ENCODE measurements at regions not wholly inside any gene's neighbourhood (a gene's known extent, or its start where the extent isn't known, plus 50 kb on each side); places are given as distances from the start of the nearest gene placed in this dataset.

DNA sequence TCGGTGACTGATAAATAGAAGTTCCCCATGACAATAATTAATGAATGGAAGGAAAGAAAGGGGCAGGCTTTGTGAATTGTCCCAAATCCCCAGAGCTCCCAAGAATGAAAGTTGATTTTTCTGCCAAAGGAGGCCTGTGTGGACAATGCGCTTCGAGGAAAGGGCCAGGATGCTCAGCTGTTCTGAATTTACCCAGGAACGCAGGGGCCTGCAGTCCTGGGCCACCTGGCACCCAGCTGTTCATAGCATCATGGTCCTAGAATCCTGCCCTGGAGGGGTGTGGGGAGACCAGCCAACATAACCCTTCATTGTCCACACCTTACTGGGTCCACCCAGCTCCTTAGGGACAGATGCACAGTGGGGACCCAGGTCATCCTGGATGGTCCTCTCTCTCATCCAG is 587.5 kb downstream of the BCL11B start:
- no peak overlapping the region for H3K27ac Mint-ChIP-seq
- no peaks in the 10 kb centered on the region for H3K9me3 Mint-ChIP-seq
- no peaks in the 10 kb centered on the region for H3K36me3 Mint-ChIP-seq (ENCODE audit: low read depth)
- ChIA-PET CTCF (no interaction called here), POLR2A (no interaction called here)
- no peaks in the 10 kb centered on the region for H3K4me1 Mint-ChIP-seq
- no peaks in the 10 kb centered on the region for H3K27me3 Mint-ChIP-seq
- no peak overlapping the region for H3K4me3 Mint-ChIP-seq
- DNase-seq = no peak

- H3K27me3 Mint-ChIP-seq = no peaks in the 10 kb centered on the region
- no peak overlapping the region for H3K27ac Mint-ChIP-seq
- H3K9me3 Mint-ChIP-seq = no peaks in the 10 kb centered on the region
- no peak overlapping the region for H3K4me3 Mint-ChIP-seq
- DNase-seq = no peak
- CTCF ChIA-PET = no interaction called here
- H3K4me1 Mint-ChIP-seq = no peaks in the 10 kb centered on the region
- POLR2A ChIA-PET = no interaction called here
- no peaks in the 10 kb centered on the region for H3K36me3 Mint-ChIP-seq (ENCODE audit: low read depth)
Observed at GRCh38 chr14:98685725-98686124, 586.3 kb downstream of the BCL11B start.

DNA sequence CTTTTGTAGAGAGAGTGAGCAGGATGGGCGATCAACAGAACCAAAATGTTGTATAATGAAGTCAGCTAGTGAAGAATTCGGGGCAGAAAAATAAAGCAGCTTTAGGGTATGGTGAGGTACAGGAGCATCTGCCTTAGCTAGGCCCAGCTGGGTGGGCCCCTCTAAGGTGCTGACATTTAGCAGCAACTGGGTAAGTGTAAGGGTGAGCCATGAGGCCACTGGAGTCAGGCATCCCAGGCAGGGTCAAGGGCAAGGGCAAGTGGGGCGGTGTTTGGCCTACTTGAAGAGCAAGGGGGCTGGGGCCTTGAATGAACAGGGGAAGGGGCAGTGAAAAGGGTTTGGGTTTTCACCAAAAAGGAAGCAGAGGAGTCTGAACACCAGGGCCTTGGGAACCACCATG is 583.6 kb downstream of the BCL11B start:
- Mint-ChIP-seq H3K36me3 (ENCODE audit: low read depth) (no peaks in the 10 kb centered on the region), H3K4me1 (no peaks in the 10 kb centered on the region), H3K27me3 (no peaks in the 10 kb centered on the region), H3K27ac (no peak overlapping the region), H3K4me3 (no peak overlapping the region), H3K9me3 (no peaks in the 10 kb centered on the region)
- POLR2A ChIA-PET = no interaction called here
- no peak for DNase-seq
- CTCF ChIA-PET = no interaction called here

- no peak for DNase-seq
- H3K9me3 Mint-ChIP-seq = no peaks in the 10 kb centered on the region
- POLR2A ChIA-PET = interaction anchor here (0.7 kb wide), 1 partner anchor 575 kb away, joined by 3 read pairs; no protein-coding TSS in a partner anchor
- H3K4me1 Mint-ChIP-seq = no peaks in the 10 kb centered on the region
- H3K27me3 Mint-ChIP-seq = no peaks in the 10 kb centered on the region
- CTCF ChIA-PET = interaction anchor here (0.7 kb wide), 1 partner anchor 843 kb away, joined by 3 read pairs; no protein-coding TSS in a partner anchor
- H3K27ac Mint-ChIP-seq = no peak overlapping the region
- H3K36me3 Mint-ChIP-seq (ENCODE audit: low read depth) = no peaks in the 10 kb centered on the region
- no peak overlapping the region for H3K4me3 Mint-ChIP-seq
Observed at GRCh38 chr14:98689951-98690350, 582.0 kb downstream of the BCL11B start.

DNA sequence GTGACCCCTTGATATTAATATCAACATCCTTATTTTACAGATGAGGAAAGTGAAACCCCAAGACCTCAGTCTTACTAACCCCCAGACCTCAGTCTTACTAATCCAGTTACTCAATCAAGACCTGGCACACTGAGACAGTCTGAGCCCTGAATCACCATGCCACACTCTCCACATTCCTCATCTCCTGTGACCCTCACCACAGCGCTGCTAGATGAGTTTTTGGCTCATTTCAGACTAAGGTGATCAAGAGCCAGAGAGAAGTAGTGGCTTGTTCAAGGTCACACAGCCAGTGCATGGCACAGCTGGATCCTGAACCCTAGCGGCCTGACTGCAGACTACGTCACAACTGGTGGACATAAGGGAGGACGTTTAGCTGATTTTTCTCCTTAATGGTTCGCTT is 579.2 kb downstream of the BCL11B start:
- CTCF ChIA-PET = no interaction called here
- Mint-ChIP-seq H3K27me3 (no peaks in the 10 kb centered on the region), H3K4me3 (no peak overlapping the region), H3K9me3 (peaks cover 16% of the 10 kb centered on the region), H3K36me3 (ENCODE audit: low read depth) (no peaks in the 10 kb centered on the region), H3K4me1 (no peaks in the 10 kb centered on the region), H3K27ac (no peak overlapping the region)
- POLR2A ChIA-PET = no interaction called here
- DNase-seq = no peak

DNA sequence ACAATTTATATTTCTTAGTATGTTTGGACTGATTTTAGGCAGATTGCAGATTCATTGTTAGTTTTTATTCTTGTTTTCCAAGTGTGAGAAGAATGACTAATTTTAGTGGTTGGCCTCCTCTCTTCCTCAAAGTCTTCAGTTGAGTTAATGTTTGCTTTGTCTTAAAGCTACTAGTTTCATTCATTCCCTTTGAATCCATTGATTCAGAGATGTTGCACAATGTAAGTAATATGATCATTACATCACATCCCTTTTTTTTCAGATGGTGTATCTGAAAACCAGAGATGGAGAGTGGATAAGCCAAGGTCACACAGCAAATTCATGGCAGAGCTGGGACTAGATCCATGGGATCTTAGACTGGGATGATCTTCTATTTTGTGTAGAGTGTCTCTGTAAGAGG is 577.5 kb downstream of the BCL11B start:
- peaks cover 16% of the 10 kb centered on the region for H3K9me3 Mint-ChIP-seq

GRCh38 chr14:98695809-98696208 is 576.2 kb downstream of the BCL11B start:
- Mint-ChIP-seq H3K27ac (no peak overlapping the region), H3K36me3 (ENCODE audit: low read depth) (no peaks in the 10 kb centered on the region), H3K27me3 (no peaks in the 10 kb centered on the region), H3K9me3 (peaks cover 16% of the 10 kb centered on the region), H3K4me1 (no peaks in the 10 kb centered on the region), H3K4me3 (no peak overlapping the region)
- CTCF ChIA-PET = no interaction called here
- DNase-seq = no peak
- POLR2A ChIA-PET = no interaction called here

More for the DNA sequence above, 577.5 kb downstream of the BCL11B start:
- no peak overlapping the region for H3K27ac Mint-ChIP-seq
- no peaks in the 10 kb centered on the region for H3K36me3 Mint-ChIP-seq (ENCODE audit: low read depth)
- no peak for DNase-seq
- CTCF ChIA-PET = interaction anchor here (0.6 kb wide), 1 partner anchor 685 kb away, joined by 3 read pairs; no protein-coding TSS in a partner anchor
- H3K4me3 Mint-ChIP-seq = no peak overlapping the region
- no peaks in the 10 kb centered on the region for H3K4me1 Mint-ChIP-seq
- POLR2A ChIA-PET = no interaction called here
- H3K27me3 Mint-ChIP-seq = no peaks in the 10 kb centered on the region

- Mint-ChIP-seq H3K27me3 (no peaks in the 10 kb centered on the region), H3K27ac (no peak overlapping the region), H3K9me3 (peaks cover 16% of the 10 kb centered on the region), H3K4me1 (peaks cover 2% of the 10 kb centered on the region), H3K4me3 (no peak overlapping the region), H3K36me3 (ENCODE audit: low read depth) (no peaks in the 10 kb centered on the region)
- POLR2A ChIA-PET = interaction anchor here (0.6 kb wide), 1 partner anchor 582 kb away, joined by 3 read pairs; no protein-coding TSS in a partner anchor
- DNase-seq = no peak
- CTCF ChIA-PET = no interaction called here
Observed at GRCh38 chr14:98698341-98698740, 573.7 kb downstream of the BCL11B start.

- peaks cover 12% of the 10 kb centered on the region for H3K9me3 Mint-ChIP-seq
- POLR2A ChIA-PET = interaction anchor here (0.9 kb wide), 1 partner anchor 8 kb away, joined by 3 read pairs; no protein-coding TSS in a partner anchor
- no peak overlapping the region for H3K4me3 Mint-ChIP-seq
- H3K36me3 Mint-ChIP-seq (ENCODE audit: low read depth) = no peaks in the 10 kb centered on the region
- DNase-seq = no peak
- CTCF ChIA-PET = no interaction called here
- H3K4me1 Mint-ChIP-seq = peaks cover 15% of the 10 kb centered on the region
- H3K27ac Mint-ChIP-seq = no peak overlapping the region
- no peaks in the 10 kb centered on the region for H3K27me3 Mint-ChIP-seq
Observed at GRCh38 chr14:98700748-98701147, 571.2 kb downstream of the BCL11B start.

DNA sequence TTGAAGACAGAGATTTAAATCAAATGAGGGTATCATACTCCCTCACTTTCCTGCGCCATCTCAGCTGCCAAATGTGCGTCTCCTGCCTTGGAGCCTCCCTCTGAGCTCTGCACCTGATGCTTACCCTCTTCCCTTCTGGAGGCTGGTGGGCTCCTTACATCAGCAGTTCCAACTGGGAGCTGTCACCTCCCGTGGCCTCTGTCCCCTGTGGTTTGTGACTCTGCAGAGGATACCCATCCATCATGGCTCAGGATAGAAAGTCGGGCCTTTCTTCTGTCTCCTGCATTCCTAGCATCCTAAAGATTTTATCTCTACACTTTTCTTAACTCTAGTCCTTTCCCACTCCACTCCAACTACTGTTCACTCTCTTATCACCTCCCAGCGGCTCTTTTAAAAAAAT is 570.6 kb downstream of the BCL11B start:
- H3K4me3 Mint-ChIP-seq = no peak overlapping the region
- peaks cover 15% of the 10 kb centered on the region for H3K4me1 Mint-ChIP-seq
- no peak overlapping the region for H3K27ac Mint-ChIP-seq
- H3K36me3 Mint-ChIP-seq (ENCODE audit: low read depth) = no peaks in the 10 kb centered on the region
- no peaks in the 10 kb centered on the region for H3K27me3 Mint-ChIP-seq
- peaks cover 9% of the 10 kb centered on the region for H3K9me3 Mint-ChIP-seq
- ChIA-PET CTCF (no interaction called here), POLR2A (no interaction called here)
- no peak for DNase-seq

DNA sequence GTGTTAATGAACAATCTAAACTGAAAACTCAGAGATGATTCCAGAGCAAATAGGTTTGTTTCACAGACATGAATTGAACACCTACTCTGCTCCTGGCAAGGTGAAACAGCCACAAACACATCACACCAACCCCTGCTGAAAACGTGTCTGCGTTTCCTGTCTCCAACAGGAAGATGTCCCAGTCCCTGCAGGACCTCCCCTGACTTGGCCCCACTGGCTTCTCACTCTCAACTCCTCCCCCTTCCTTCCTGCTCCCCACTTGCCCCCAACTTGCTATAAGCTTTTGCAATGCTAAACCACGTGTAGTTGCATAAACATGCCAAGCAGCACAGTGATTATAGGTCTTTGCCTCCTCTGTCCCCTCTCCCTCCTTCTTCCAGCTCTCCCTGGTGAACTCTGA is 567.6 kb downstream of the BCL11B start:
- H3K4me3 Mint-ChIP-seq = no peak overlapping the region
- peak; percentile 52 for DNase-seq
- no peaks in the 10 kb centered on the region for H3K9me3 Mint-ChIP-seq
- POLR2A ChIA-PET = no interaction called here
- no peak overlapping the region for H3K27ac Mint-ChIP-seq
- peaks cover 3% of the 10 kb centered on the region for H3K27me3 Mint-ChIP-seq
- no peaks in the 10 kb centered on the region for H3K36me3 Mint-ChIP-seq (ENCODE audit: low read depth)
- CTCF ChIA-PET = no interaction called here
- peaks cover 20% of the 10 kb centered on the region for H3K4me1 Mint-ChIP-seq

- POLR2A ChIA-PET = no interaction called here
Observed at GRCh38 chr14:98705871-98706300, 566.1 kb downstream of the BCL11B start.

GRCh38 chr14:98707522-98707921 is 564.5 kb downstream of the BCL11B start:
- H3K4me1 Mint-ChIP-seq = peaks cover 38% of the 10 kb centered on the region
- peaks cover 3% of the 10 kb centered on the region for H3K27me3 Mint-ChIP-seq
- no peaks in the 10 kb centered on the region for H3K36me3 Mint-ChIP-seq (ENCODE audit: low read depth)
- no peak overlapping the region for H3K4me3 Mint-ChIP-seq
- H3K27ac Mint-ChIP-seq = no peak overlapping the region
- ChIA-PET POLR2A (no interaction called here), CTCF (no interaction called here)
- no peaks in the 10 kb centered on the region for H3K9me3 Mint-ChIP-seq
- no peak for DNase-seq

More at GRCh38 chr14:98705871-98706300, 566.1 kb downstream of the BCL11B start:
- H3K4me3 Mint-ChIP-seq = no peak overlapping the region
- H3K4me1 Mint-ChIP-seq = peaks cover 29% of the 10 kb centered on the region
- H3K27ac Mint-ChIP-seq = no peak overlapping the region
- no peak for DNase-seq
- no peaks in the 10 kb centered on the region for H3K9me3 Mint-ChIP-seq
- CTCF ChIA-PET = no interaction called here
- H3K27me3 Mint-ChIP-seq = peaks cover 3% of the 10 kb centered on the region
- no peaks in the 10 kb centered on the region for H3K36me3 Mint-ChIP-seq (ENCODE audit: low read depth)

DNA sequence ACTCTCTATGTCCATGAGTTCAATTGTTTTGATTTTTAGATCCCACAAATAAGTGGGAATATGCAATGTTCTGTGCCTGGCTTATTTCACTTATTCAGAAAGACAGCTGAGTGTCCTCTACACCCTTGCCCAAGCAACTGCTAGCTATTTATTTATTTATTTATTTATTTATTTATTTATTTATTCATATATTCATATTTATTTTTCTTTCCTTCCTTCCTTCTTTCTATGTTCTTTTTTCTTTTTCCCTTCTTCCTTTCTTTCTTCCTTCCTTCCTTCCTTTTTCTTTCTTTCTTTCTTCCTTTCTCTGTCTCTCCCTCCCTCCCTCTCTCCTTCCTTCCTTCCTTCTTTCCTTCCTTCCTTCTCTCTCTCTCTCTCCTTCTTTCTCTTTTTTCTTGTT is 563.4 kb downstream of the BCL11B start:
- H3K4me1 Mint-ChIP-seq = peaks cover 36% of the 10 kb centered on the region
- H3K9me3 Mint-ChIP-seq = no peaks in the 10 kb centered on the region
- no peaks in the 10 kb centered on the region for H3K36me3 Mint-ChIP-seq (ENCODE audit: low read depth)
- no peak overlapping the region for H3K4me3 Mint-ChIP-seq
- CTCF ChIA-PET = no interaction called here
- POLR2A ChIA-PET = interaction anchor here (0.6 kb wide), 1 partner anchor 8 kb away, joined by 3 read pairs; no protein-coding TSS in a partner anchor
- no peak overlapping the region for H3K27ac Mint-ChIP-seq
- peaks cover 3% of the 10 kb centered on the region for H3K27me3 Mint-ChIP-seq
- DNase-seq = no peak
